Ishikawa (cell line): ENCODE measurements at regions not wholly inside any gene's neighbourhood (a gene's known extent, or its start where the extent isn't known, plus 50 kb on each side); places are given as distances from the start of the nearest gene placed in this dataset.

Experiments used
- CEBPB ChIP-seq: IDR thresholded peaks from 2 replicates; pipeline ENCODE4 v1.6.1; 2012
- CREB1 ChIP-seq: IDR thresholded peaks from 2 replicates; pipeline ENCODE4 v1.6.1; 2012; ENCODE audit warnings: low read depth
- EGR1 ChIP-seq: IDR thresholded peaks from 2 replicates; pipeline ENCODE4 v1.6.1; 2012
- EP300 ChIP-seq: IDR thresholded peaks from 2 replicates; pipeline ENCODE4 v1.6.1; 2012; ENCODE audit warnings: borderline replicate concordance
- FOXM1 ChIP-seq: IDR thresholded peaks from 2 replicates; pipeline ENCODE4 v1.6.1; 2012; ENCODE audit warnings: low read depth, borderline replicate concordance
- MAX ChIP-seq: IDR thresholded peaks from 2 replicates; pipeline ENCODE4 v1.6.1; 2012
- NFIC ChIP-seq: IDR thresholded peaks from 2 replicates; pipeline ENCODE4 v1.6.1; 2012
- RAD21 ChIP-seq: IDR thresholded peaks from 2 replicates; pipeline ENCODE4 v1.6.1; 2012; ENCODE audit warnings: low read depth
- REST ChIP-seq: IDR thresholded peaks from 2 replicates; pipeline ENCODE4 v1.6.1; 2012; ENCODE audit warnings: low read depth, mild to moderate bottlenecking
- TAF1 ChIP-seq: IDR thresholded peaks from 2 replicates; pipeline ENCODE4 v1.6.1; 2012; ENCODE audit warnings: low read depth, mild to moderate bottlenecking
- TCF12 ChIP-seq: IDR thresholded peaks from 2 replicates; pipeline ENCODE4 v1.6.1; 2012; ENCODE audit warnings: low read depth
- TEAD4 ChIP-seq: IDR thresholded peaks from 2 replicates; pipeline ENCODE4 v1.6.1; 2012
- USF1 ChIP-seq: IDR thresholded peaks from 2 replicates; pipeline ENCODE4 v1.6.1; 2012
- YY1 ChIP-seq: IDR thresholded peaks from 2 replicates; pipeline ENCODE4 v1.6.1; 2012; ENCODE audit warnings: low read depth
- ZBTB7A ChIP-seq: IDR thresholded peaks from 2 replicates; pipeline ENCODE4 v1.6.1; 2012; ENCODE audit warnings: low read depth

GRCh38 chr11:43545610-43546009 lies 134.9 kb upstream of the HSD17B12 start:
- TF ChIP-seq ZBTB7A = no peak
- TF ChIP-seq CEBPB = no peak
- TF ChIP-seq USF1 = no peak
- TF ChIP-seq TEAD4 = no peak
- TF ChIP-seq YY1 = no peak
- TF ChIP-seq NFIC = no peak
- TF ChIP-seq CREB1 = no peak
- no peak for TF ChIP-seq REST
- no peak for TF ChIP-seq EP300
- no peak for TF ChIP-seq RAD21
- no peak for TF ChIP-seq EGR1
- no peak for TF ChIP-seq FOXM1
- TF ChIP-seq TAF1 = no peak

- no peak for TF ChIP-seq CREB1
- no peak for TF ChIP-seq CEBPB
- no peak for TF ChIP-seq RAD21
- no peak for TF ChIP-seq NFIC
- TF ChIP-seq TAF1 = no peak
- TF ChIP-seq YY1 = no peak
- TF ChIP-seq FOXM1 = no peak
- TF ChIP-seq REST = no peak
- no peak for TF ChIP-seq TCF12
- no peak for TF ChIP-seq USF1
- TF ChIP-seq ZBTB7A = no peak
- no peak for TF ChIP-seq EP300
- no peak for TF ChIP-seq TEAD4
- TF ChIP-seq EGR1 = no peak
- no peak for TF ChIP-seq MAX
Observed at GRCh38 chr11:43546561-43547429, 133.7 kb upstream of the HSD17B12 start.

GRCh38 chr11:43547430-43547831 lies 133.1 kb upstream of the HSD17B12 start:
- TF ChIP-seq EP300 (no peak), CREB1 (no peak), TEAD4 (no peak), NFIC (no peak), FOXM1 (no peak), YY1 (no peak), CEBPB (no peak), RAD21 (no peak), TCF12 (no peak), TAF1 (no peak), EGR1 (no peak), REST (no peak), MAX (no peak; the same call in 1 of the 2 replicates), ZBTB7A (no peak), USF1 (no peak)
